ENCODE measurements at regions not wholly inside any gene's neighbourhood (a gene's known extent, or its start where the extent isn't known, plus 50 kb on each side); places are given as distances from the start of the nearest gene placed in this dataset.
A peak's percentile ranks its signal among the peaks of the same experiment; 100 is the strongest.

DNA sequence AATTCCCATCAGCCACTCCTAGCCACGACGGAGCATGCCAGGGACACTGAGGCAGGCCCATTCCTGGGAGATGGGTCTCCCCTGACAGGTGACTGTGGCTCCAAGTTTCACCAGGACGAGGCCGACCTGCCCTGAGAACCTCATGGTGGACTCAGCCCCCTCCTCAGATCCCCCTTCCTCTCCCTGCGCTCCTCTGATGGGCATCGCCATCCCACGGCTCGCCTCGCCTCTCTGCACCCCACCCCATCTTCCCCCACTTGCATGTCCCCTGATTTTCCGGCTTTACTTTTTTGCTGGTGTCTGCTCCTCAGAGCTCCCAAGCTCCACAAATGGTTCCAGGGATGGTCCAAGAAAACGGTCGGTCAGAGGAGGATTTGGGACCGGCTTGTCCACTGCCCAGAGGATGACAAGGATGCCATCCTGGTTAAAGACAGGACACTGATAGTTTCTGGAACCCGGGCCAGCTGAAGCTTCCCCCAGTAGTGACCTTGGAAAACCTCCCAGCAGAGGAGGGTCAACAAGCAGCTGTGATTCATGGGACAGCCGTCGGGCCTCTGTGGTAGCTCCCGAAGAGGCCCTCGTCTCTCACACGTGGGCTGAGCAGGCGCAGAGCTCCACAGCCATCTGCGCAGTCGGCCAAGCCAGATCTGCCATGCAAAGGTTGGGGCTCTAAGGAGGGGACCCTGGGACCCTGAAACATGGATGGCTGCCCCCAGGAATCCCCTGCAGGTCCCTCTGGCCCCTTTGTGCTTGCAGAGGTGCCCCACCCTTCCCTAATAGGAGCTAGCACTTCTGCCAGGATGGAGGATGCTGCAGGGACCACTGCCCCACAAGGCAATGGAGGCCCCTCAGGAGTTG is 87.8 kb upstream of the SLC66A3 start:
- H3K9me3 ChIP-seq (ENCODE audit: insufficient read depth, low read depth, low read length): peaks cover 2% of the 10 kb centered on the region
- no peak overlapping the region for H4K8ac ChIP-seq (ENCODE audit: low read depth, low read length)
- WGBS (ENCODE audit: extremely low coverage, insufficient coverage, insufficient read length): no CpG with 5 or more reads among the region's 22 CpGs
- H3K4me1 ChIP-seq (ENCODE audit: control insufficient read depth in 1 of 2, insufficient read depth in 2 of 2, low read length in 2 of 2): no peaks in the 10 kb centered on the region
- H3K79me2 ChIP-seq (ENCODE audit: control insufficient read depth, insufficient read depth, low read length, poor library complexity): no peaks in the 10 kb centered on the region
- H3K4me3 ChIP-seq (ENCODE audit: low read depth, low read length): no peak overlapping the region
- no peak overlapping the region for H4K91ac ChIP-seq (ENCODE audit: low read depth, low read length)
- no peak overlapping the region for H3K4ac ChIP-seq (ENCODE audit: low read depth, low read length)
- H3K27ac ChIP-seq (ENCODE audit: low read depth, low read length): no peak overlapping the region
- no peaks in the 10 kb centered on the region for H3K36me3 ChIP-seq (ENCODE audit: control insufficient read depth in 1 of 2, insufficient read depth in 2 of 2, low read length in 2 of 2)
- no peak overlapping the region for H2BK5ac ChIP-seq (ENCODE audit: low read depth, low read length, poor library complexity)
- H3K23ac ChIP-seq (ENCODE audit: low read length): no peak overlapping the region
- H2AK5ac ChIP-seq (ENCODE audit: low read length): no peak overlapping the region
- no peak overlapping the region for H2BK120ac ChIP-seq (ENCODE audit: insufficient read depth, low read length, poor library complexity)
- H4K12ac ChIP-seq (ENCODE audit: low read depth, low read length): no peak overlapping the region
- no peaks in the 10 kb centered on the region for H3K27me3 ChIP-seq (ENCODE audit: insufficient read depth, low read length)
- H2AFZ ChIP-seq (ENCODE audit: insufficient read depth, low read length, poor library complexity): no peak overlapping the region
- H2BK12ac ChIP-seq (ENCODE audit: low read length): no peak overlapping the region
- DNase-seq: no peak
- no peak overlapping the region for H3K9ac ChIP-seq (ENCODE audit: low read length)
- no peak overlapping the region for H3K14ac ChIP-seq (ENCODE audit: low read length)
- no peak overlapping the region for H3K18ac ChIP-seq (ENCODE audit: low read length)
- no peak overlapping the region for H3K4me2 ChIP-seq (ENCODE audit: low read length)
- no peaks in the 10 kb centered on the region for H3K79me1 ChIP-seq (ENCODE audit: low read length)

- WGBS (ENCODE audit: extremely low coverage, insufficient coverage, insufficient read length): no CpG with 5 or more reads among the region's 11 CpGs
- H2BK5ac ChIP-seq (ENCODE audit: low read depth, low read length, poor library complexity): no peak overlapping the region
- H3K9ac ChIP-seq (ENCODE audit: low read length): no peak overlapping the region
- H2BK12ac ChIP-seq (ENCODE audit: low read length): no peak overlapping the region
- no peaks in the 10 kb centered on the region for H3K79me1 ChIP-seq (ENCODE audit: low read length)
- no peaks in the 10 kb centered on the region for H3K36me3 ChIP-seq (ENCODE audit: control insufficient read depth in 1 of 2, insufficient read depth in 2 of 2, low read length in 2 of 2)
- H4K91ac ChIP-seq (ENCODE audit: low read depth, low read length): no peak overlapping the region
- H4K8ac ChIP-seq (ENCODE audit: low read depth, low read length): no peak overlapping the region
- no peaks in the 10 kb centered on the region for H3K27me3 ChIP-seq (ENCODE audit: insufficient read depth, low read length)
- no peak overlapping the region for H3K23ac ChIP-seq (ENCODE audit: low read length)
- no peak overlapping the region for H2AK5ac ChIP-seq (ENCODE audit: low read length)
- no peak overlapping the region for H3K4ac ChIP-seq (ENCODE audit: low read depth, low read length)
- no peak overlapping the region for H2AFZ ChIP-seq (ENCODE audit: insufficient read depth, low read length, poor library complexity)
- H3K4me3 ChIP-seq (ENCODE audit: low read depth, low read length): no peak overlapping the region
- H3K4me1 ChIP-seq (ENCODE audit: control insufficient read depth in 1 of 2, insufficient read depth in 2 of 2, low read length in 2 of 2): no peaks in the 10 kb centered on the region
- H3K4me2 ChIP-seq (ENCODE audit: low read length): no peak overlapping the region
- H3K9me3 ChIP-seq (ENCODE audit: insufficient read depth, low read depth, low read length): peaks cover 2% of the 10 kb centered on the region
- H3K14ac ChIP-seq (ENCODE audit: low read length): no peak overlapping the region
- no peak overlapping the region for H4K12ac ChIP-seq (ENCODE audit: low read depth, low read length)
- no peak overlapping the region for H2BK120ac ChIP-seq (ENCODE audit: insufficient read depth, low read length, poor library complexity)
- no peak overlapping the region for H3K27ac ChIP-seq (ENCODE audit: low read depth, low read length)
- H3K18ac ChIP-seq (ENCODE audit: low read length): no peak overlapping the region
- no peak for DNase-seq
- H3K79me2 ChIP-seq (ENCODE audit: control insufficient read depth, insufficient read depth, low read length, poor library complexity): no peaks in the 10 kb centered on the region
Observed at GRCh38 chr2:11068079-11068741, 87.1 kb upstream of the SLC66A3 start.

- no peak overlapping the region for H2BK120ac ChIP-seq (ENCODE audit: insufficient read depth, low read length, poor library complexity)
- H3K9me3 ChIP-seq (ENCODE audit: insufficient read depth, low read depth, low read length): peaks cover 2% of the 10 kb centered on the region
- H3K4ac ChIP-seq (ENCODE audit: low read depth, low read length): no peak overlapping the region
- no peaks in the 10 kb centered on the region for H3K4me1 ChIP-seq (ENCODE audit: control insufficient read depth in 1 of 2, insufficient read depth in 2 of 2, low read length in 2 of 2)
- H3K4me3 ChIP-seq (ENCODE audit: low read depth, low read length): no peak overlapping the region
- peak overlapping the region; percentile 56 for H3K23ac ChIP-seq (ENCODE audit: low read length)
- H3K79me1 ChIP-seq (ENCODE audit: low read length): no peaks in the 10 kb centered on the region
- H3K27me3 ChIP-seq (ENCODE audit: insufficient read depth, low read length): no peaks in the 10 kb centered on the region
- no peak overlapping the region for H2BK5ac ChIP-seq (ENCODE audit: low read depth, low read length, poor library complexity)
- no peaks in the 10 kb centered on the region for H3K36me3 ChIP-seq (ENCODE audit: control insufficient read depth in 1 of 2, insufficient read depth in 2 of 2, low read length in 2 of 2)
- H3K27ac ChIP-seq (ENCODE audit: low read depth, low read length): no peak overlapping the region
- H2AK5ac ChIP-seq (ENCODE audit: low read length): no peak overlapping the region
- H3K79me2 ChIP-seq (ENCODE audit: control insufficient read depth, insufficient read depth, low read length, poor library complexity): no peaks in the 10 kb centered on the region
- H3K9ac ChIP-seq (ENCODE audit: low read length): no peak overlapping the region
- H3K14ac ChIP-seq (ENCODE audit: low read length): no peak overlapping the region
- no peak overlapping the region for H3K18ac ChIP-seq (ENCODE audit: low read length)
- H2AFZ ChIP-seq (ENCODE audit: insufficient read depth, low read length, poor library complexity): no peak overlapping the region
- H4K12ac ChIP-seq (ENCODE audit: low read depth, low read length): no peak overlapping the region
- no peak for DNase-seq
- no peak overlapping the region for H2BK12ac ChIP-seq (ENCODE audit: low read length)
- no peak overlapping the region for H4K8ac ChIP-seq (ENCODE audit: low read depth, low read length)
- no peak overlapping the region for H4K91ac ChIP-seq (ENCODE audit: low read depth, low read length)
- WGBS (ENCODE audit: extremely low coverage, insufficient coverage, insufficient read length): no CpG with 5 or more reads among the region's 13 CpGs
- H3K4me2 ChIP-seq (ENCODE audit: low read length): no peak overlapping the region
Observed at GRCh38 chr2:11068856-11069526, 86.3 kb upstream of the SLC66A3 start.

DNA sequence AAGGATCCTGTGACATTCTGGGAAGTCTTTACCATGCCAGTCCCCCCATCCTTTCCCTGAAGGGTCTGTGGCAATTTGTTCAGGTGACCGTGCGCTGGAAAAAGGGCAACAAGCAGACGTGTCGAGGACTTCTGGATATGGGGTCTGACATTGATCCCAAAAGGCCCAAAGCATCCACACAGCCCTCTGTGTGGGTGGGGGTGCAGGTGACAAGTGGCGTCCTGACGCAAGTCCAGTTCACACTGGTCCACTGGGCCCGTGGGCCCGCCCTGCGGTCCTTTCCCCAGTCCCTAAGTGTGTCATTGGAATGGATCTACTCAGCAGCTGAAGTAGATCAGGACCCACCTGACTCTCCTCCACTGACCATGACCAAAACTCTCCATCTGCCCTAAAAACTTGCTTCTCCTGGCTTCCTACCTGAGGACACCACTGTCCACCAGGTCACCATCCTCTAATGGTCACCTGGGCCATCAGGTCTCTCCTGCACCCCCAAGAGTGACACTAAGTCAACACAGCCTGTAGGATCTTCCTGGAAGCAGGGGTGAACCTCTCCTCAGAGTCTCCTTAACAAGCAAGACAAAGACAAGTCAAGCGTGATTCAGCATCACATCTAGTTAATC is 85.6 kb upstream of the SLC66A3 start:
- Histone ChIP-seq H4K8ac (ENCODE audit: low read depth, low read length) (no peak overlapping the region), H3K27me3 (ENCODE audit: insufficient read depth, low read length) (no peaks in the 10 kb centered on the region), H4K12ac (ENCODE audit: low read depth, low read length) (no peak overlapping the region), H2BK12ac (ENCODE audit: low read length) (no peak overlapping the region), H3K27ac (ENCODE audit: low read depth, low read length) (no peak overlapping the region), H3K79me1 (ENCODE audit: low read length) (no peaks in the 10 kb centered on the region), H2BK120ac (ENCODE audit: insufficient read depth, low read length, poor library complexity) (no peak overlapping the region), H3K4me1 (ENCODE audit: control insufficient read depth in 1 of 2, insufficient read depth in 2 of 2, low read length in 2 of 2) (no peaks in the 10 kb centered on the region), H2AK5ac (ENCODE audit: low read length) (no peak overlapping the region), H3K14ac (ENCODE audit: low read length) (no peak overlapping the region), H4K91ac (ENCODE audit: low read depth, low read length) (no peak overlapping the region), H3K9ac (ENCODE audit: low read length) (no peak overlapping the region), H3K4me3 (ENCODE audit: low read depth, low read length) (no peak overlapping the region), H3K23ac (ENCODE audit: low read length) (no peak overlapping the region), H3K18ac (ENCODE audit: low read length) (no peak overlapping the region), H3K9me3 (ENCODE audit: insufficient read depth, low read depth, low read length) (peaks cover 2% of the 10 kb centered on the region), H2AFZ (ENCODE audit: insufficient read depth, low read length, poor library complexity) (no peak overlapping the region), H3K4ac (ENCODE audit: low read depth, low read length) (no peak overlapping the region), H2BK5ac (ENCODE audit: low read depth, low read length, poor library complexity) (no peak overlapping the region), H3K36me3 (ENCODE audit: control insufficient read depth in 1 of 2, insufficient read depth in 2 of 2, low read length in 2 of 2) (no peaks in the 10 kb centered on the region), H3K4me2 (ENCODE audit: low read length) (no peak overlapping the region), H3K79me2 (ENCODE audit: control insufficient read depth, insufficient read depth, low read length, poor library complexity) (no peaks in the 10 kb centered on the region)
- no peak for DNase-seq
- no CpG with 5 or more reads among the region's 10 CpGs for WGBS (ENCODE audit: extremely low coverage, insufficient coverage, insufficient read length)

All from trophoblast cell (in vitro differentiated cells and primary cell).